Panc1 (cell line): ENCODE measurements at regions not wholly inside any gene's neighbourhood (a gene's known extent, or its start where the extent isn't known, plus 50 kb on each side); places are given as distances from the start of the nearest gene placed in this dataset.

Experiments used
- CTCF ChIP-seq: fragments of 450-650 bp; IDR thresholded peaks from 2 replicates; pipeline ENCODE4 v1.5.1; 2017; ENCODE audit warnings: mild to moderate bottlenecking
- POLR2AphosphoS5 ChIP-seq: IDR thresholded peaks from 2 replicates; pipeline ENCODE4 v1.6.1; 2012; ENCODE audit warnings: mild to moderate bottlenecking, low read depth, low read length, moderate library complexity
- SIN3A ChIP-seq: IDR thresholded peaks from 2 replicates; pipeline ENCODE4 v1.6.1; 2012; ENCODE audit warnings: low read depth, mild to moderate bottlenecking, low read length, moderate library complexity, borderline replicate concordance; ENCODE audit not compliant: insufficient read depth
- TCF7L2 ChIP-seq: IDR thresholded peaks from 2 replicates; pipeline ENCODE4 v1.6.1; 2011; ENCODE audit warnings: mild to moderate bottlenecking, low read depth, low read length, inconsistent platforms
- TF ChIP-seq, protein P1 (sequence below), 2 experiments: IDR thresholded peaks; 2 replicates each; pipeline ENCODE4 v1.6.1; 2011 to 2012; ENCODE audit warnings: low read depth in 2 of 2, control low read depth in 1 of 2, low read length in 1 of 2, mild to moderate bottlenecking in 1 of 2, moderate library complexity in 1 of 2; ENCODE audit not compliant: insufficient read depth in 1 of 2

DNA sequence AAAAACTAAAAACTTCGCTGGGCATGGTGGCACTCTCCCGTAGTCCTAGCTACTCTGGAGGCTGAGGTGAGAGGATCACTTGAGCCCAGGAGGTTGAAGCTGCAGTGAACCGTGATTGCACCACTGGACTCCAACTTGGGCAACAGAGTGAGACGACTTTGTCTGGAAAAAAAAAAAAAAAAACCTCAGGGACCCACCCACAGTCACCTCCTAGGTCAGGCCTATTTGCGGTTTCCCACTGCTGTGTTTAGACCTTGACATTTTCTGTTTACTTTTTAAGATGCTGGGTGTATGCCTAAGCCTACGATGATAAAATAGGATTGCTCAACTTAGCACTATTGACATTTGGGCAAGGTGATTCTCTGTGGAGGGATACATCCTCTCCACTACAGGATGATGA, 197.4 kb upstream of the TBL1X start:
- TF ChIP-seq CTCF, result no peak
- TF ChIP-seq, protein P1, sequence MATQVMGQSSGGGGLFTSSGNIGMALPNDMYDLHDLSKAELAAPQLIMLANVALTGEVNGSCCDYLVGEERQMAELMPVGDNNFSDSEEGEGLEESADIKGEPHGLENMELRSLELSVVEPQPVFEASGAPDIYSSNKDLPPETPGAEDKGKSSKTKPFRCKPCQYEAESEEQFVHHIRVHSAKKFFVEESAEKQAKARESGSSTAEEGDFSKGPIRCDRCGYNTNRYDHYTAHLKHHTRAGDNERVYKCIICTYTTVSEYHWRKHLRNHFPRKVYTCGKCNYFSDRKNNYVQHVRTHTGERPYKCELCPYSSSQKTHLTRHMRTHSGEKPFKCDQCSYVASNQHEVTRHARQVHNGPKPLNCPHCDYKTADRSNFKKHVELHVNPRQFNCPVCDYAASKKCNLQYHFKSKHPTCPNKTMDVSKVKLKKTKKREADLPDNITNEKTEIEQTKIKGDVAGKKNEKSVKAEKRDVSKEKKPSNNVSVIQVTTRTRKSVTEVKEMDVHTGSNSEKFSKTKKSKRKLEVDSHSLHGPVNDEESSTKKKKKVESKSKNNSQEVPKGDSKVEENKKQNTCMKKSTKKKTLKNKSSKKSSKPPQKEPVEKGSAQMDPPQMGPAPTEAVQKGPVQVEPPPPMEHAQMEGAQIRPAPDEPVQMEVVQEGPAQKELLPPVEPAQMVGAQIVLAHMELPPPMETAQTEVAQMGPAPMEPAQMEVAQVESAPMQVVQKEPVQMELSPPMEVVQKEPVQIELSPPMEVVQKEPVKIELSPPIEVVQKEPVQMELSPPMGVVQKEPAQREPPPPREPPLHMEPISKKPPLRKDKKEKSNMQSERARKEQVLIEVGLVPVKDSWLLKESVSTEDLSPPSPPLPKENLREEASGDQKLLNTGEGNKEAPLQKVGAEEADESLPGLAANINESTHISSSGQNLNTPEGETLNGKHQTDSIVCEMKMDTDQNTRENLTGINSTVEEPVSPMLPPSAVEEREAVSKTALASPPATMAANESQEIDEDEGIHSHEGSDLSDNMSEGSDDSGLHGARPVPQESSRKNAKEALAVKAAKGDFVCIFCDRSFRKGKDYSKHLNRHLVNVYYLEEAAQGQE (IDR thresholded peaks at IDR 0.05; ENCODE audit: insufficient read depth in 1 of 2, low read depth in 2 of 2, low read length in 1 of 2), result no peak
- TF ChIP-seq TCF7L2, result no peak
- TF ChIP-seq POLR2AphosphoS5, result no peak
- no peak for TF ChIP-seq SIN3A
